Body of pancreas (tissue), 4 donors: ENCODE measurements at regions not wholly inside any gene's neighbourhood (a gene's known extent, or its start where the extent isn't known, plus 50 kb on each side); places are given as distances from the start of the nearest gene placed in this dataset.

Experiments used
- POLR2A ChIP-seq, 3 donors: fragments of 450-650 bp; IDR thresholded peaks; one replicate each; pipeline ENCODE4 v1.6.1; 2016; ENCODE audit warnings: antibody characterized with exemption in 3 of 3, mild to moderate bottlenecking in 2 of 3
- TF ChIP-seq, protein P1 (sequence below), 7 experiments: fragments of 450-650 bp in 4 of 7; fragments of 200-600 bp in 3 of 7; sonication (generic) in 3 of 7; IDR thresholded peaks; one replicate each; pipeline ENCODE4 v1.5.1; 2016 to 2019; ENCODE audit warnings: antibody characterized with exemption in 7 of 7

GRCh38 chr18:62460851-62461300 lies 61.9 kb upstream of the ZCCHC2 start:
- TF ChIP-seq POLR2A (IDR thresholded peaks at IDR 0.05), result no peak
- TF ChIP-seq, protein P1, sequence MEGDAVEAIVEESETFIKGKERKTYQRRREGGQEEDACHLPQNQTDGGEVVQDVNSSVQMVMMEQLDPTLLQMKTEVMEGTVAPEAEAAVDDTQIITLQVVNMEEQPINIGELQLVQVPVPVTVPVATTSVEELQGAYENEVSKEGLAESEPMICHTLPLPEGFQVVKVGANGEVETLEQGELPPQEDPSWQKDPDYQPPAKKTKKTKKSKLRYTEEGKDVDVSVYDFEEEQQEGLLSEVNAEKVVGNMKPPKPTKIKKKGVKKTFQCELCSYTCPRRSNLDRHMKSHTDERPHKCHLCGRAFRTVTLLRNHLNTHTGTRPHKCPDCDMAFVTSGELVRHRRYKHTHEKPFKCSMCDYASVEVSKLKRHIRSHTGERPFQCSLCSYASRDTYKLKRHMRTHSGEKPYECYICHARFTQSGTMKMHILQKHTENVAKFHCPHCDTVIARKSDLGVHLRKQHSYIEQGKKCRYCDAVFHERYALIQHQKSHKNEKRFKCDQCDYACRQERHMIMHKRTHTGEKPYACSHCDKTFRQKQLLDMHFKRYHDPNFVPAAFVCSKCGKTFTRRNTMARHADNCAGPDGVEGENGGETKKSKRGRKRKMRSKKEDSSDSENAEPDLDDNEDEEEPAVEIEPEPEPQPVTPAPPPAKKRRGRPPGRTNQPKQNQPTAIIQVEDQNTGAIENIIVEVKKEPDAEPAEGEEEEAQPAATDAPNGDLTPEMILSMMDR (IDR thresholded peaks at IDR 0.05), result no peak
